ENCODE measurements at regions not wholly inside any gene's neighbourhood (a gene's known extent, or its start where the extent isn't known, plus 50 kb on each side); places are given as distances from the start of the nearest gene placed in this dataset.

GRCh38 chr4:165600959-165601683 lies 222.3 kb downstream of the CPE start:
- no peak for TF ChIP-seq CTCF (IDR thresholded peaks at IDR 0.05; ENCODE audit: low read length)
- no peak for TF ChIP-seq EZH2 (IDR thresholded peaks at IDR 0.05; ENCODE audit: borderline replicate concordance, low read length)
